H1 (cell line): ENCODE measurements at regions not wholly inside any gene's neighbourhood (a gene's known extent, or its start where the extent isn't known, plus 50 kb on each side); places are given as distances from the start of the nearest gene placed in this dataset.

Experiments used
- CTCF ChIA-PET: fragments of 300-600 bp; sonication (Branson Sonifier 250); formaldehyde crosslinking; loops from one replicate; lab custom pipeline; 2021; ENCODE audit not compliant: partially characterized antibody; lab: Charles Lee
- POLR2A ChIA-PET: fragments of 300-600 bp; sonication (Branson Sonifier 250); formaldehyde crosslinking; loops from one replicate; lab custom pipeline; 2021; ENCODE audit warnings: inconsistent platforms; ENCODE audit not compliant: partially characterized antibody; lab: Charles Lee
- DNase-seq, 2 experiments: peaks; one replicate each; pipeline versions ENCODE4 v3.0.0 to v3.0.0-alpha.2; 2010 to 2022; ENCODE audit warnings: low spot score in 2 of 2, low read depth in 1 of 2, mixed read lengths in 1 of 2
- FAIRE-seq: peaks from 2 replicates; lab custom pipeline; 2011; peaks lifted over from hg19 to GRCh38; lab: Jason Lieb, UNC
- H2AFZ ChIP-seq: 2 replicates; pipeline ENCODE4 v1.8.1; 2012; ENCODE audit warnings: low read length, inconsistent platforms
- H2AK5ac ChIP-seq: 2 replicates; pipeline ENCODE4 v1.6.1; 2013; ENCODE audit warnings: low read depth, low read length
- H2BK120ac ChIP-seq: replicated peaks from 2 replicates; pipeline ENCODE3; 2013; ENCODE audit warnings: low read depth, low read length, inconsistent platforms
- H2BK12ac ChIP-seq: 2 replicates; pipeline ENCODE4 v1.6.1; 2013; ENCODE audit warnings: low read depth, low read length
- H2BK15ac ChIP-seq: 2 replicates; pipeline ENCODE4 v1.6.1; 2013; ENCODE audit warnings: low read length
- H2BK20ac ChIP-seq: 2 replicates; pipeline ENCODE4 v1.6.1; 2013; ENCODE audit warnings: low read length
- H2BK5ac ChIP-seq: 2 replicates; pipeline ENCODE4 v1.6.1; 2013; ENCODE audit warnings: low read depth, low read length
- H3K14ac ChIP-seq: 2 replicates; pipeline ENCODE4 v1.6.1; 2013; ENCODE audit warnings: inconsistent platforms; ENCODE audit not compliant: insufficient read length
- H3K18ac ChIP-seq: 2 replicates; pipeline ENCODE4 v1.6.1; 2013; ENCODE audit warnings: low read length; ENCODE audit errors: extremely low read depth
- H3K23ac ChIP-seq: 2 replicates; pipeline ENCODE4 v1.6.1; 2013; ENCODE audit warnings: inconsistent platforms; ENCODE audit not compliant: insufficient read length
- H3K23me2 ChIP-seq: 2 replicates; pipeline ENCODE4 v1.6.1; 2013; ENCODE audit warnings: low read depth, low read length
- H3K27ac ChIP-seq: 2 replicates; pipeline ENCODE4 v1.6.1; 2011; ENCODE audit warnings: low read depth, low read length, inconsistent platforms
- H3K27me3 ChIP-seq, 4 experiments: replicated peaks in 1 of 4; 1 replicate in 1 of 4; 2 replicates in 3 of 4; pipeline versions ENCODE4 v1.6.1 to v1.8.1; 2011 to 2013; ENCODE audit warnings: low read length in 3 of 4, mild to moderate bottlenecking in 3 of 4, inconsistent platforms in 2 of 4, mixed read lengths in 2 of 4, moderate library complexity in 1 of 4; ENCODE audit not compliant: control insufficient read depth in 3 of 4, insufficient read depth in 3 of 4; ENCODE audit errors: extremely low read depth in 1 of 4
- H3K36me3 ChIP-seq, 4 experiments: 2 replicates each; pipeline versions ENCODE4 v1.6.1 to v1.8.1; 2011 to 2013; ENCODE audit warnings: mild to moderate bottlenecking in 4 of 4, low read length in 3 of 4, moderate library complexity in 2 of 4, control low read depth in 1 of 4, inconsistent platforms in 1 of 4; ENCODE audit not compliant: insufficient read depth in 4 of 4, control insufficient read depth in 2 of 4
- H3K4ac ChIP-seq: replicated peaks from 2 replicates; pipeline ENCODE3; 2013; ENCODE audit warnings: low read length, low read depth, mixed read lengths, inconsistent platforms; ENCODE audit not compliant: insufficient read length
- H3K4me1 ChIP-seq, 4 experiments: replicated peaks in 1 of 4; 1 replicate in 1 of 4; 2 replicates in 3 of 4; pipeline versions ENCODE4 v1.6.1 to v1.8.1; 2011 to 2013; ENCODE audit warnings: low read length in 3 of 4, inconsistent platforms in 2 of 4, mixed read lengths in 1 of 4; ENCODE audit not compliant: insufficient read depth in 4 of 4, control insufficient read depth in 3 of 4
- H3K4me2 ChIP-seq, 2 experiments: 2 replicates each; pipeline versions ENCODE4 v1.6.1 to v1.8.1; 2011 to 2013; ENCODE audit warnings: low read depth in 2 of 2, low read length in 2 of 2, control low read depth in 1 of 2, inconsistent platforms in 1 of 2, mild to moderate bottlenecking in 1 of 2; ENCODE audit not compliant: insufficient read depth in 1 of 2
- H3K4me3 ChIP-seq, 4 experiments: fragments of 200-600, 300-600 bp in 1 of 4; sonication (generic), shearing (Covaris generic), sonication (Bioruptor Twin) in 1 of 4; 2 replicates each; pipeline versions ENCODE4 v1.5.1 to v1.8.1; 2011 to 2016; ENCODE audit warnings: low read length in 4 of 4, low read depth in 3 of 4, control low read depth in 2 of 4, inconsistent platforms in 2 of 4, mild to moderate bottlenecking in 2 of 4, mixed read lengths in 1 of 4, moderate library complexity in 1 of 4; ENCODE audit not compliant: insufficient read depth in 2 of 4; ENCODE audit errors: extremely low read depth in 1 of 4
- H3K56ac ChIP-seq: replicated peaks from 2 replicates; pipeline ENCODE3; 2013; ENCODE audit warnings: low read depth, mild to moderate bottlenecking, mixed read lengths, low read length, inconsistent platforms; ENCODE audit not compliant: insufficient read length
- H3K79me1 ChIP-seq: 2 replicates; pipeline ENCODE4 v1.6.1; 2013; ENCODE audit warnings: low read depth, low read length, control low read depth
- H3K79me2 ChIP-seq, 2 experiments: 2 replicates each; pipeline versions ENCODE4 v1.6.1 to v1.8.1; 2012 to 2013; ENCODE audit warnings: low read length in 2 of 2, mild to moderate bottlenecking in 2 of 2, inconsistent platforms in 1 of 2; ENCODE audit not compliant: insufficient read depth in 2 of 2, control insufficient read depth in 1 of 2
- H3K9ac ChIP-seq, 4 experiments: replicated peaks in 1 of 4; 1 replicate in 1 of 4; 2 replicates in 3 of 4; pipeline versions ENCODE4 v1.6.1 to v1.8.1; 2011 to 2013; ENCODE audit warnings: low read depth in 3 of 4, low read length in 3 of 4, control low read depth in 2 of 4, mild to moderate bottlenecking in 2 of 4, moderate library complexity in 2 of 4, inconsistent platforms in 1 of 4; ENCODE audit errors: extremely low read depth in 1 of 4
- H3K9me3 ChIP-seq, 2 experiments: 2 replicates each; pipeline versions ENCODE4 v1.6.1 to v1.8.1; 2012 to 2013; ENCODE audit warnings: mild to moderate bottlenecking in 2 of 2, moderate library complexity in 2 of 2, control low read depth in 1 of 2, inconsistent platforms in 1 of 2, low read depth in 1 of 2, low read length in 1 of 2, mixed read lengths in 1 of 2; ENCODE audit not compliant: insufficient read depth in 2 of 2
- H4K20me1 ChIP-seq, 2 experiments: replicated peaks in 1 of 2; 2 replicates each; pipeline versions ENCODE3 to v1.8.1; 2011 to 2013; ENCODE audit warnings: inconsistent platforms in 2 of 2, low read length in 2 of 2, mild to moderate bottlenecking in 1 of 2; ENCODE audit not compliant: insufficient read depth in 2 of 2, control insufficient read depth in 1 of 2
- H4K5ac ChIP-seq: 2 replicates; pipeline ENCODE4 v1.6.1; 2013; ENCODE audit warnings: low read length, low read depth, mixed read lengths, inconsistent platforms; ENCODE audit not compliant: insufficient read length
- H4K8ac ChIP-seq: 2 replicates; pipeline ENCODE4 v1.8.0; 2013; ENCODE audit warnings: mild to moderate bottlenecking, moderate library complexity, low read length, inconsistent platforms; ENCODE audit not compliant: insufficient read depth; ENCODE audit errors: extremely low read depth
- H4K91ac ChIP-seq: replicated peaks from 2 replicates; pipeline ENCODE3; 2013; ENCODE audit warnings: low read length, mixed read lengths, inconsistent platforms; ENCODE audit not compliant: insufficient read length
- ATF3 ChIP-seq: IDR thresholded peaks from 2 replicates; pipeline ENCODE4 v1.6.1; 2011; ENCODE audit warnings: low read depth, mild to moderate bottlenecking, low read length; ENCODE audit not compliant: insufficient read depth
- BCL11A ChIP-seq, 2 experiments: IDR thresholded peaks; one replicate each; pipeline ENCODE4 v1.6.1; 2011; ENCODE audit warnings: low read depth in 2 of 2, low read length in 2 of 2, mild to moderate bottlenecking in 2 of 2
- BRCA1 ChIP-seq: IDR thresholded peaks from 2 replicates; pipeline ENCODE4 v1.6.1; 2012; ENCODE audit warnings: low read depth, low read length, improper control_type of control experiment
- CBX5 ChIP-seq: fragments of 300-800, 300-1000 bp; sonication (generic); IDR thresholded peaks from 2 replicates; pipeline ENCODE4 v1.7.1; 2016; ENCODE audit warnings: antibody characterized with exemption, low read length, low read depth
- HDAC2 ChIP-seq, 2 experiments: fragments of 300-600 bp in 1 of 2; sonication (generic) in 1 of 2; IDR thresholded peaks; 2 replicates each; pipeline ENCODE4 v1.6.1; 2011 to 2012; ENCODE audit warnings: low read depth in 2 of 2, low read length in 2 of 2, mild to moderate bottlenecking in 2 of 2, moderate library complexity in 2 of 2, borderline replicate concordance in 1 of 2, inconsistent platforms in 1 of 2
- JUND ChIP-seq: IDR thresholded peaks from 2 replicates; pipeline ENCODE4 v1.6.1; 2011; ENCODE audit warnings: mild to moderate bottlenecking, improper control_type of control experiment, low read length
- KDM4A ChIP-seq: IDR thresholded peaks from one replicate; pipeline ENCODE4 v1.7.1; 2012; ENCODE audit warnings: low read depth, mild to moderate bottlenecking, moderate library complexity, low read length, inconsistent platforms; ENCODE audit not compliant: severe bottlenecking
- PHF8 ChIP-seq: fragments of 200-600 bp; sonication (generic); conservative IDR thresholded peaks from 2 replicates; pipeline ENCODE4 v1.7.1; 2012; ENCODE audit warnings: low read depth, mild to moderate bottlenecking, inconsistent platforms, low read length, moderate library complexity
- POLR2A ChIP-seq, 2 experiments: IDR thresholded peaks; 1 replicate in 1 of 2; 2 replicates in 1 of 2; pipeline ENCODE4 v1.6.1; 2011; ENCODE audit warnings: low read depth in 2 of 2, low read length in 2 of 2, mild to moderate bottlenecking in 2 of 2; ENCODE audit errors: control extremely low read depth in 1 of 2
- RNF2 ChIP-seq: fragments of 200-900, 300-1000 bp; sonication (generic); IDR thresholded peaks from 2 replicates; pipeline ENCODE4 v1.7.1; 2016; ENCODE audit warnings: borderline replicate concordance, low read depth, mild to moderate bottlenecking, antibody characterized with exemption, low read length; ENCODE audit not compliant: poor library complexity, severe bottlenecking; ENCODE audit errors: missing control alignments
- SIX5 ChIP-seq: IDR thresholded peaks from 2 replicates; pipeline ENCODE4 v1.6.1; 2011; ENCODE audit warnings: mild to moderate bottlenecking, low read depth, low read length
- SP1 ChIP-seq: IDR thresholded peaks from 2 replicates; pipeline ENCODE4 v1.6.1; 2011; ENCODE audit warnings: low read depth, low read length
- SP4 ChIP-seq: IDR thresholded peaks from 2 replicates; pipeline ENCODE4 v1.6.1; 2012; ENCODE audit warnings: low read length, inconsistent platforms
- TAF7 ChIP-seq: optimal IDR thresholded peaks from 2 replicates; pipeline ENCODE3; 2011; ENCODE audit warnings: low read depth, mild to moderate bottlenecking, inconsistent platforms, low read length, moderate library complexity, borderline replicate concordance
- TCF12 ChIP-seq: IDR thresholded peaks from 2 replicates; pipeline ENCODE4 v1.6.1; 2011; ENCODE audit warnings: low read depth, mild to moderate bottlenecking, low read length
- WGBS, 2 experiments: shearing (Covaris generic) in 1 of 2; methylation state at CpG; one replicate each; pipeline versions ENCODE4 v1.1.6 to v1.1.7; 2013 to 2015; ENCODE audit warnings: low lambda C conversion rate in 2 of 2, mixed read lengths in 2 of 2, inconsistent platforms in 1 of 2, low coverage in 1 of 2, missing lambda C conversion rate in 1 of 2; ENCODE audit not compliant: insufficient replicate concordance in 2 of 2, insufficient coverage in 1 of 2, insufficient read length in 1 of 2; ENCODE audit errors: extremely low coverage in 1 of 2, missing lambda C conversion rate in 1 of 2; 5-methylcytosine and 5-hydroxymethylcytosine counted together

- no peak overlapping the region for H2BK12ac ChIP-seq
- ChIA-PET POLR2A (no interaction called here), CTCF (no interaction called here)
- no peak overlapping the region for H2AK5ac ChIP-seq
- H3K4me1 ChIP-seq, result peaks cover 0 to 3% (median 0%) of the 10 kb centered on the region in 4 experiments; a peak in 2 of 7 replicates
- FAIRE-seq, result no peak
- H3K18ac ChIP-seq, result no peak overlapping the region
- H3K14ac ChIP-seq, result no peak overlapping the region
- no peak overlapping the region for H3K4me2 ChIP-seq
- no peaks in the 10 kb centered on the region for H3K36me3 ChIP-seq
- no peak overlapping the region for H2AFZ ChIP-seq
- DNase-seq, result no peak
- H3K27me3 ChIP-seq, result no peaks in the 10 kb centered on the region; a peak in 1 of 7 replicates
- H3K23ac ChIP-seq, result no peak overlapping the region
- H3K4me3 ChIP-seq, result no peak overlapping the region
- H2BK5ac ChIP-seq, result no peak overlapping the region
- H4K8ac ChIP-seq, result no peak overlapping the region
- H3K79me1 ChIP-seq, result no peaks in the 10 kb centered on the region
- H2BK15ac ChIP-seq, result no peak overlapping the region
- no peak overlapping the region for H4K91ac ChIP-seq
- no peaks in the 10 kb centered on the region for H3K79me2 ChIP-seq
- no peak overlapping the region for H3K56ac ChIP-seq
- no peaks in the 10 kb centered on the region for H4K20me1 ChIP-seq
- no peak overlapping the region for H2BK120ac ChIP-seq
- no peak overlapping the region for H4K5ac ChIP-seq
- WGBS, 2 experiments, result 80% methylated on average over 1 of the region's 1 CpG; no CpG with 5 or more reads in 1 of the 2 experiments
- H3K9ac ChIP-seq, result no peak overlapping the region
- H3K4ac ChIP-seq, result no peak overlapping the region
- H3K23me2 ChIP-seq, result no peaks in the 10 kb centered on the region
- H3K27ac ChIP-seq, result no peak overlapping the region
- H2BK20ac ChIP-seq, result no peak overlapping the region
- H3K9me3 ChIP-seq, result no peaks in the 10 kb centered on the region
- TF ChIP-seq ATF3 (no peak), SP4 (no peak), HDAC2 (IDR thresholded peaks at IDR 0.05; ENCODE audit: borderline replicate concordance in 1 of 2, low read depth in 2 of 2, low read length in 2 of 2) (no peak), KDM4A (no peak), TCF12 (no peak), TAF7 (no peak), BRCA1 (no peak), POLR2A (IDR thresholded peaks at IDR 0.05; ENCODE audit: control extremely low read depth in 1 of 2, low read depth in 2 of 2, low read length in 2 of 2) (no peak), RNF2 (no peak), CBX5 (no peak), SIX5 (no peak), BCL11A (IDR thresholded peaks at IDR 0.05; ENCODE audit: low read depth in 2 of 2, low read length in 2 of 2) (no peak), JUND (no peak), SP1 (no peak), PHF8 (no peak)
Measured at GRCh38 chr6:139632840-139633239, 258.4 kb upstream of the CITED2 start.
